ENCODE measurements at regions not wholly inside any gene's neighbourhood (a gene's known extent, or its start where the extent isn't known, plus 50 kb on each side); places are given as distances from the start of the nearest gene placed in this dataset.

GRCh38 chr6:170100046-170100445 lies 190.8 kb downstream of the DLL1 start:
- no peak for TF ChIP-seq POLR2A (IDR thresholded peaks at IDR 0.05; ENCODE audit: low read depth, low read length)
- TF ChIP-seq SPI1 (IDR thresholded peaks at IDR 0.05; ENCODE audit: low read depth, low read length): no peak
- TF ChIP-seq TAF1 (IDR thresholded peaks at IDR 0.05; ENCODE audit: low read depth, low read length): no peak
- TF ChIP-seq POLR2AphosphoS5 (IDR thresholded peaks at IDR 0.05; ENCODE audit: low read depth, low read length): no peak
- no peak for TF ChIP-seq POU2F2 (IDR thresholded peaks at IDR 0.05; ENCODE audit: low read depth, low read length)
- no peak for TF ChIP-seq PAX5 (IDR thresholded peaks at IDR 0.05; ENCODE audit: insufficient read depth, low read length, severe bottlenecking)
